GM18511 (cell line): ENCODE measurements at regions not wholly inside any gene's neighbourhood (a gene's known extent, or its start where the extent isn't known, plus 50 kb on each side); places are given as distances from the start of the nearest gene placed in this dataset.
"Not testable (repeated sequence)": the region's sequence is repeated elsewhere in the genome, so short reads cannot be mapped to it uniquely, and the experiment has no call there.

Experiments used
- ATAC-seq: cut with Tn5 transposase; IDR thresholded peaks from one replicate; pipeline ENCODE4 v1.9.1; 2021; ENCODE audit warnings: mild to moderate bottlenecking, moderate library complexity; ENCODE audit not compliant: unreplicated experiment

GRCh38 chr2:155913356-155913755 is 419.2 kb downstream of the NR4A2 start:
- no peak for ATAC-seq

DNA sequence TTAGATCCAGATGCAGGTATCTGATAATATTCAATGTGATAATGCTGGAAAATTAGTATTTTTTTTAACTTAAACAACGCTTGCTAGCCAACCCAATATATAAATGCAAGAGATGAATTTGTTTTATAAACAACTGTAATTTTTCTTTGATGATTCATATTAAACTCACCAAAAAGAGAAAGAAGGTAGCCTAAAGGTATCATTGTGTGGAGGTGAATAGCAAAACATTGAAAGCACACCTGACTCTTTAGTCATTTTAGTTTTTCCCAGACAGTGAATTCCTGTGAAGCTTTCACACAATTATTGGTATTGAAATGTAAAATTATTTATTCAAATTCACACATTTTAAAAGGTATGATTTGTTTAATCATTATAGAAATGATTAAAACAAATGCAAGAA is 424.0 kb downstream of the NR4A2 start:
- ATAC-seq = no peak

DNA sequence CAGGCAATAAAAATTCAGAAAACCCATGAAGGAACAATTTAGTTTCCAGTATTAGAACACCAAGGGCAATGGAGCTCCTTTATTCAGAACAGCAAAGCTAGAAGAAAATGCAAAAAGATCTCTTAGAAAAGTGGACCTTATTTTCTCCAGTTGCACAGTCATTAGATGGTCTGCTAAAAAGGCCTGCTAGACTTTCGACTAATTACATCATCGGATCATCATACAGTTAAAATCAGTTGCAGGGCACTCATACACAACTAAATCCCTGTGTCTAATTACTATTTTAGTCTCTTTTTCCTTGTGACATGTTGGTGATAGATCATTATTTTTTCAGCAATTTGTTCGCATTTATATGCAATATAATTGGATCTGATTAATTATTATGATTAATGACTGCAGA is 425.3 kb downstream of the NR4A2 start:
- ATAC-seq = no peak

- no peak for ATAC-seq
Observed at GRCh38 chr2:155905657-155906056, 426.9 kb downstream of the NR4A2 start.

DNA sequence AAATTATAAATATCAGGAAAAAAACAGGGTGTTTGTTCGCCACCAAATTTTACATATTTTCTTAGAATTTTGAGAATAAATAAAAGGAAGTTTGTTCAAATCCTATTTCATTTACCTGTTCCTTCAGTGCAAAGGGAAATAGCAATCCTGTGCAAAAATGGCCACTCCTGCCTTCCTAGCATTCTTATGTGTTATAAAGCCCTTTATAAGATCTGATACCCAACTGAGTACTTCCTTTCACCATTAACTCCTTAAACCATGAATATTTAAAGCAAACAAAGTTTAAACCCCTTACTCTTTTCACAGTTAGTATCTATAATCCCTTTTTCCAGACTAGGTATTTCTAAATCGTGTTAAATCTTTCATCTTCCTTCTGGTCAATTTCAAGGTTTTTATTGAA is 427.8 kb downstream of the NR4A2 start:
- no peak for ATAC-seq

DNA sequence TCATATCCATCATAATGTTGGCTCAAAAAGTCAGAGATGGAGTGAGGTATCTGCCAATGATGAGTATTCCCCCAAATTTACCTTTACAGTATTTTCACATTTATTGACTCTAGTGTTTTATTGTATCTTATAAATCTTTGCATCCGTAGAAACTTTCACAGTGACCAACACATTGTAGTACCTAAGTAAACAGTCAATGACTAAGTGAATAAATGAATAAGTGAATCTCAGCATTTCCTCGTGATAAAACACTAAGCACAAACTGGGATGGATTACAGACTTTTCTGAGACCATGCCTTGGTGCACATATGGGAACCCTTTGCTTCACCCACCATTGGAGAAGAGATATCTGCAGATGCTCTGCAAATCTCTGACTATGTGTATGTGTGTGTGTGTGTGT is 429.9 kb downstream of the NR4A2 start:
- no peak for ATAC-seq

DNA sequence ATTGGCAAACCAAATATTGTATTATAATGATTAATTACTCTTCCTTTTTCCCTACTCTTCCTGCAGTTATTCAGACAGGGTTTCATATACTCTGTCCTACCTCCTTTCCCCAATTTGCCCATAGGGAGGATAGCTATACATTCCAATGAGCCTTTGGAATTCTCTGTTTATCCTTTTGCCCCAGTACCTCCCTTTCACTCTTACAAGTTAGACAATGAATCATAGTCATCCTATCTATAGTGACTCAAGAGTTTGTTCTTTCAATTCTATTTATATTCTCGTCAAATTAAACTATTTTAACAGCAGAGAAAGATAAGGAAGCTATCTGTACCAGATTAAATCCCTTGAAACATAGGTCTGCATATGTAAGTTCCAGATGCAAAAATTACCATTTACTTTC is 437.5 kb downstream of the NR4A2 start:
- ATAC-seq = no peak

DNA sequence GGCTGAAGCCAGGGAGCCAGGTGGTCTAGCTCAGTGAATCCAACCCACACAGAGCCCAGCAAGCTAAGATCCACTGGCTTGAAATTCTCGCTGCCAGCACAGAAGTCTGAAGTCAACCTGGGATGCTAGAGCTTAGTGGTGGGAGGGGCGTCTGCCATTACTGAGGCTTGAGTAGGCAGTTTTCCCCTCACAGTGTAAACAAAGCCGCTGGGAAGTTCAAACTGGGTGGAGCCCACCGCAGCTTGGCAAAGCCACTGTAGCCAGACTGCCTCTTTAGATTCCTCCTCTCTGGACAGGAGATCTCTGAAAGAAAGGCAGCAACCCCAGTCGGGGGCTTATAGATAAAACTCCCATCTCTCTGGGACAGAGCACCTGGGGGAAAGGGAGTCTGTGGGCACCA is 452.1 kb downstream of the NR4A2 start:
- not testable (repeated sequence) for ATAC-seq

GRCh38 chr2:155879900-155880299 is 452.6 kb downstream of the NR4A2 start:
- ATAC-seq = not testable (repeated sequence)

DNA sequence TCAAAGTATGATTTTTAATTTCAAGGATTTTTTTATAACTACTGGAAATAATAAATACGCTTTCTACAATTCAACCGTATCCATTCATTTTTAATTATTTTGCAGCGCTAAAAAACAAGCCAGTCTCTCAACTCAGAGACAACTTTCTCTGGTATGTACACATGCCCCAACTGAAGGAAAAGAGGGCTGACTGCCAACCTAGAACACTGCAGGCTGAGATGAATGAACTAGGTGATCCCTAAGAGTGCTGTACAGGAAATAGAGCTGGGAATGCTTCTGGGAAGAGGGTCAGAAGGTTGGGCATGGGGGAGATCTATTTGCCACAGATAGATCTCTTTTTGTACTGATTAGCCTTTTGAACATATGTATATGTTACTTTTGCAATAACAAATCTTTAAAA is 460.1 kb downstream of the NR4A2 start:
- no peak for ATAC-seq

DNA sequence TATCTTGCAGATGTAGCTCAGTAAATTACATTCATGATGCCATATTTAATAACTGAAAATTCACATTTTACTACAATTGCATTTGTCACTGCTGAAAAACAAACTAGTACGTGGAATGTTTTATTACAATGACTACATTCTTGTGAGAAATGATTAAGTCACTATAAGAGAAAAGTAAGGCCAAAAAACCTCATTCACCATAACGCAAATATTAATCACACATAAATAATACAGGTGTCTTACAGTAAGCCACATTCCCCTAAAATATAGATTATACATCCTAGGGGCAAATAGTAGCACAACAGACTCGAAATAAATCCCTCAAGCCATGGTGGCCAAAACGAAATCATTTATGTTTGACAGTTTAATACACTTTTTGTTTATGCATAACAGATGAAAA is 460.6 kb downstream of the NR4A2 start:
- ATAC-seq = no peak

GRCh38 chr2:155867564-155867963 is 465.0 kb downstream of the NR4A2 start:
- ATAC-seq = no peak

DNA sequence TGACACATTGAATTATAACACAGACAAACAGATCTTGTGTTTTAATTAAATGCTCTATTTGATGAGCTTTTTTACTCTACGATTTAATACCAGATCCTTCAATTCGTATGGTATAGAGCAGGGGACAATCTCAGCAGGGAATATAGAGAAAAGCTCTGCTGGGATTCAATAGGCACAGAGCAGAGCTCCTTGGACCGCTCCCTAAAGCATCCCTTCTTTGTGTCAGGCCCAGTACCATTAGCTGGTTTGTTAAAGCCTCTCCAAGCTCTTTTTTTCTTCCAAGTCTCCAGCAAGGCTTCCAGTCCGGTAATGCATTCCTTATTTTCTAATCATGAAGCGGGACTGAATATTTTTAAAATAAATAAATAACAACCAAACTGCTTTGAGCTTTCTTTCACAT is 466.0 kb downstream of the NR4A2 start:
- no peak for ATAC-seq

DNA sequence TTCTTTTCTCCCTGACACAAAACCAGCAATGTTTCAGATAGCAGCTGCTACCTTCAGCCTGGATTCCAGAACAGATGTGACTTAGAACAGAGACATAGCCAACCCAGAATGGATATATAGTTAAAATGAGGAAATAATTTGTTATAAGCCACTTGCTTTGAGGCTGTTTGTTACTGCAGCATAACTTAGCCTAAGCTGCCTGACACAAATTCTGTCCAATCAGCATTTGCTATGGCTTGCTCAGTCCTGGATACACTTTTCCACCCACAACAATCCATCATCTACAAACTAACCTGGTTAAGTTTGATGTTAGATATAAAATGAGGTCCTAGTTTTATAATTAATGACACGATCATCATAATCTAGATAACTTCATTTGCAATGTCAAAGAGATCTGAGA is 480.4 kb downstream of the NR4A2 start:
- no peak for ATAC-seq

GRCh38 chr2:155846259-155846658 is 486.3 kb downstream of the NR4A2 start:
- no peak for ATAC-seq

DNA sequence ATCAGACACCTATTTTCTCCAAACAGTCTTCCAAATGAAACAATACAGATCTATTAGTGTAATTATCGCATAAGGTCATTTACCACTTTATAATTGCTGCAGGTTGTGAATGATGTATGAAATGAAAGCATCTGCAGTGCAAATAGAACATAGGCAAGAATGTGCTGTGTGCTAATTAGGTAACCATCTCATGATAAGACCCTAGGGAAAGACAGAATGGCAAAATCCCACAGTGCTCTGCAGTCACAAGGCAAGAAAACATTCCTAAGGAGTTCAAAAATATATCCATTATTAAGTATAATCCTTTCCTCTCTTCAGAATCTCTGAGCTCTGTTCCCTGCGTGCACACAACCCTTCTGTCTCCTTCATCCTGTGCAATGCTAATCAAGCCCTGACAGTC is 488.1 kb downstream of the NR4A2 start:
- no peak for ATAC-seq

DNA sequence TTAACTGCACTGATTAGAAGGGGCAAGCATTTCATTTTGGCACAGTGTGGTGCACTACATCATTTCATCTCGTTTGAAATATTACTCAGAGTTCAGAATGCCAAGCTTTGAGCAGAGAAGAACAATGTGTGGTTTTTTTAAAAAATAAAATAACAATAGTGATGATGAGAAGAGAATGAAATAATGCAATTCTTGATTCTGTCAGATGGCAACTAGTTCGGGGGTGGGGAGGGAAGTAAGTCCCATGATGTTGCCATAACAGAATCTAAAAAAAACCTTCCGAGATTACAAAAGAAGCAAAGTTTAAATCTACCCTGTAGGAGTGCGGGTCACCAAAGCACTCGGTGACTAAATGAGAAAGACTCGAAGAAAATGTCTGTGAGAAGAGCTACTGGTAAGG is 490.4 kb downstream of the NR4A2 start:
- no peak for ATAC-seq

DNA sequence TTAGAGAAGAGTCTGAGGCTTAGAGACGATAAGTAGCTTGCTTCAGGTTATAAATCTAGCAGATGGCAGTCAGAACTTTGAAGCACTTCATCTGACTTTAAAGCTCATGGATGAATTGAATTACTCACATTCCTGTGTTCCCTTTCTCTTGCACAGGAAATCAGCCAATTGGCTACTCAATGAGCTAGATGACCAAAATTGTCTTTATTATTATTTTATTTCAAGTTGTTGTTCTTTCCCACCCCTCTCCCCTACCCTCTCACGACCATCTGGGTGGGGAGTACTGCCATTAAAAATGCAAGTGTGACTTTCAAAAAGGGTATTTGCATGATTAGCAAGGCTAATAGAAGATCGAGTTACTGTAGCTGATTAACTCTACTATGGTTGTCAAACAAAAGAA is 491.1 kb downstream of the NR4A2 start:
- no peak for ATAC-seq

DNA sequence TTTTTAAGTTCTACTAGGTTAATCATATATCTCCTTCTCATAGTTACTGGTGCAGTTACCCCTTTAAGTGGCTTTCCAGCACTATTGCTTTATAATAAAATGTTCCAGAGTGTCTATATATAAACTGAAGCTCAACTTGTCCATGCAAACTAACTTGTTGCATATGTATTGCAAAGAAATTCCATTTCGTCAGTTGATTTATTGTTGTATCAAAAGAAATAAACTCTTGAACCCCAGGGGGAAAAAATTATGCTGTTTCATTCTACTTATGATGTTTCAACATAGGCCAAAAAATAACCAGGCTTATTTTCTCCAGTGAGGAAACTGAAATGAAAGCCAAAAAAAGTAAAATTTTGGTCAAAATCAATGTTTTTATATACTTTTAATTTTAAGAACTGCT is 491.9 kb downstream of the NR4A2 start:
- ATAC-seq = no peak

GRCh38 chr2:155839991-155840390 is 492.5 kb downstream of the NR4A2 start:
- ATAC-seq = no peak

DNA sequence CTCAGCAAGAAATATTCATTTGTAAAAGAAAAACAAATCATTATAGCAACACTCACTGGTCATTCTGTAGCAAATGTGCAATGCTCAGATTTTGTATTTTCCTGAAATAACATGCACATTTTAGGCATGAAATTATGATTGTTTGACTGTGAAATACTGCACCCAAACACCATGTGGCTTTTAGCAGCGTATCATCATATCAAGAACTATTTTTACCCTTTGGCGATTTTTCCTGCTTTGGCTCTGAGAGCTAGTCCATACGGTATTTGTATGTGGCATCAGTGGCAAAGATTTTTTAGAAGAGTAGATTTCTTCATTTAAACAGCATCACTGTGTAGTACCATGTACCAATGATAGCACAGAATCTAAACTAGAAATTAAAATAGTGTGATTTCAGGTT is 493.1 kb downstream of the NR4A2 start:
- ATAC-seq = no peak

- no peak for ATAC-seq
Observed at GRCh38 chr2:155836439-155836838, 496.1 kb downstream of the NR4A2 start.

- ATAC-seq = no peak
Observed at GRCh38 chr2:155830817-155831579, 501.5 kb downstream of the NR4A2 start.
